GM23248 (cell line): ENCODE measurements at regions not wholly inside any gene's neighbourhood (a gene's known extent, or its start where the extent isn't known, plus 50 kb on each side); places are given as distances from the start of the nearest gene placed in this dataset.

ENCODE experiments used
- EZH2 ChIP-seq: fragments of 200-600 bp; sonication (generic); IDR thresholded peaks from 2 replicates; pipeline ENCODE4 v1.6.1; 2018; ENCODE audit warnings: antibody characterized with exemption, mild to moderate bottlenecking; ENCODE audit not compliant: insufficient read depth, poor library complexity, severe bottlenecking
- EZH2phosphoT487 ChIP-seq: fragments of 200-600 bp; sonication (generic); IDR thresholded peaks from 2 replicates; pipeline ENCODE4 v1.6.1; 2018; ENCODE audit warnings: antibody characterized with exemption, moderate library complexity, mild to moderate bottlenecking, low read depth; ENCODE audit not compliant: insufficient read depth

DNA sequence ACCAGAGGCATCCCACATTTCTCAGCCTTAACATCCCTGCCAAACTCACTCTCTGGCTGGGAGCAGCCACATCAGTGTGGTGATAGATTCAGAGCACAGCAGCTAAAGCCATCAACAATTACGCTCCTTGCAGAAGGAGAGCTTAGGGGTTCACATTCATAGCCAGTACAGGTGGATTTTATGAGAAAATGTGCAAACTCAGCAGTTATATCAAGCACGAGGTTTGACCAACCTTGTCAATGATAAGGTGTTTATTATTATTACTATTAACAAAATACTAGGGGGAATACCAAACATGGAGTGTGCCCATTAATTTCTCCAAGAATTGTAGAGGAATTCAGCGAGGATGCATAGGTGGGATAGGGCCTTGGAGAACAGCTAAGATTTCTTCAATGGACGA lies 362.3 kb downstream of the WDR11 start:
- TF ChIP-seq EZH2 (no peak), EZH2phosphoT487 (no peak)
